Naive thymus-derived CD8-positive, alpha-beta T cell (primary cell): ENCODE measurements at regions not wholly inside any gene's neighbourhood (a gene's known extent, or its start where the extent isn't known, plus 50 kb on each side); places are given as distances from the start of the nearest gene placed in this dataset.
"Not testable (repeated sequence)": the region's sequence is repeated elsewhere in the genome, so short reads cannot be mapped to it uniquely, and the experiment has no call there.

Source experiments
- ATAC-seq, 2 donors: fragments of 150-1000 bp; cut with Tn5 transposase in 1 of 2; sonication (Bioruptor Pico), chemical (Tn5 transposase) in 1 of 2; 1 replicate in 1 of 2; 2 replicates in 1 of 2; pipeline ENCODE4 v1.10.0; 2021; ENCODE audit warnings: mild to moderate bottlenecking in 2 of 2, moderate library complexity in 2 of 2
- POLR2A ChIA-PET: fragments of 350-600 bp; sonication (Branson Sonifier 250); formaldehyde crosslinking; loops from one replicate; lab custom pipeline; 2021; ENCODE audit warnings: antibody characterized with exemption; lab: Charles Lee
- DNase-seq, 10 donors: peaks; one replicate each; pipeline versions ENCODE4 v3.0.0 to v3.0.0-alpha.2; 2020 to 2022
- H3K27ac Mint-ChIP-seq, 10 donors: one replicate each; pipeline ENCODE4 v1.8.0; 2020 to 2022; ENCODE audit warnings: mild to moderate bottlenecking in 10 of 10, mixed read lengths in 10 of 10, moderate library complexity in 4 of 10, inconsistent platforms in 1 of 10
- H3K27me3 Mint-ChIP-seq, 5 donors: one replicate each; pipeline ENCODE4 v1.8.0; 2021 to 2022; ENCODE audit warnings: mixed read lengths in 5 of 5
- H3K36me3 Mint-ChIP-seq, 3 donors: one replicate each; pipeline ENCODE4 v1.8.0; 2020 to 2022; ENCODE audit warnings: mixed read lengths in 3 of 3, mild to moderate bottlenecking in 2 of 3, inconsistent platforms in 1 of 3
- H3K4me1 Mint-ChIP-seq, 4 donors: one replicate each; pipeline ENCODE4 v1.8.0; 2021 to 2022; ENCODE audit warnings: mixed read lengths in 4 of 4
- H3K4me3 Mint-ChIP-seq, 10 donors: one replicate each; pipeline ENCODE4 v1.8.0; 2020 to 2022; ENCODE audit warnings: mild to moderate bottlenecking in 10 of 10, mixed read lengths in 10 of 10, moderate library complexity in 6 of 10, inconsistent platforms in 1 of 10
- H3K9me3 Mint-ChIP-seq, 9 donors: one replicate each; pipeline ENCODE4 v1.8.0; 2020 to 2022; ENCODE audit warnings: mixed read lengths in 9 of 9, mild to moderate bottlenecking in 3 of 9, inconsistent platforms in 1 of 9, moderate library complexity in 1 of 9

DNA sequence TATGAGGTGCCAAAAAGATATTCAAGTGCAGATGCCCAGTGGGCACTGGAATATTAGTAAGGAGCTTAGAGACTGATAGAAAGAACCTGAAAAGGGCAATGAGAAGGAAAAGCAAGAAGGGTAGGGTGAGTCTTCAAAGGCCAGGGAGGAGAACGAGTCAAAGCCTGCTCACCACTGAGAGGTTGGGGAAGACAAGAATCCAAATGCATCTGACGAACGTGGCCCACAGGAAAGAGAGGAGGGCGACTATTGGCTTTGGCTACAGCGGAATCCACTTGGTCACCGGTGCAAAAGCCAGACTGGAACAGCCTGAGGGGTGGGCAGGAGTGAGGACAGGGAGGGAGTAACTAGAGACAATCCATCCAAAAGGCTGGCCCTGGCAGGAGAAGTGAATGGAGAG, 216.7 kb upstream of the KLF14 start:
- Mint-ChIP-seq H3K36me3 (peaks cover 0 to 31% (median 2%) of the 10 kb centered on the region in 3 donors), H3K4me1 (peaks cover 25 to 64% (median 59%) of the 10 kb centered on the region in 4 donors), H3K27me3 (no peaks in the 10 kb centered on the region), H3K27ac (no peak overlapping the region), H3K9me3 (no peaks in the 10 kb centered on the region), H3K4me3 (no peak overlapping the region)
- POLR2A ChIA-PET = no interaction called here
- DNase-seq = no peak
- no peak for ATAC-seq

DNA sequence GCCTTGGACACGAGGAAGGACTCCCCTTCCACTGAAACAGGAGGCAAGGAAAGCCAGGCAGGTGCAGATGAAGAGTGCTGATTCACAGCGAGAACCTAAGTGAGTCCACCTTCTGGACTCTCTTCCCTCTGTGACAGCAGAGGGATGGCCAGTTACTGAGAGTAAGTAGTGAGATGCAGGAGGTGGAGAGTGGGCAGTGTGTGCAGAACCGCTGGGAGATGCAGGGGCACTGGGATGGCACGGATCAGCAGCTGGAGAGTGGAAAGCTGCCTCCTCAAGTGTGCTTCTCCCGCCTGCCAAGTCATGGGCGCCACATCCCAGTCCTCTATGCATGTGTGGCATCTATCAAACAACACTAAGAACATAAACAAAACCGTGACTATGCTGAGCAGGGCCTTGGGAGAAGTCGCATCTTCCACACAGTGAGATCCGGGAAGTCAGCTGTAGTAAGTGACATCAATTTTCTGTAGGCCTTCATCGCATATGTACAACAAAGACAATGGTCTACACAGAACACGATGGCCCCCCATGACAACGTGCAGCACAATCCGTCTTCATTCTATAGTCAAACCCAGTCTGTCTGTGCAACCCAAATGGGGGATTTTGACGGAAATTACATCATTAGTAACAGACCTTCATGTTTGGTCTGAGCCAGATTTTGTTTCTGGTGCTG, 217.4 kb upstream of the KLF14 start:
- Mint-ChIP-seq H3K4me3 (peak overlapping the region in 1 of 10 donors; percentile 2), H3K27me3 (no peaks in the 10 kb centered on the region), H3K27ac (no peak overlapping the region), H3K4me1 (peaks cover 28 to 64% (median 60%) of the 10 kb centered on the region in 4 donors), H3K9me3 (no peaks in the 10 kb centered on the region), H3K36me3 (peaks cover 0 to 32% (median 2%) of the 10 kb centered on the region in 3 donors)
- ATAC-seq = peak; percentile 21 to 29
- no peak for DNase-seq
- POLR2A ChIA-PET = interaction anchor here (1.3 kb wide), 1 partner anchor 31 kb away, joined by 4 read pairs; no protein-coding TSS in a partner anchor

DNA sequence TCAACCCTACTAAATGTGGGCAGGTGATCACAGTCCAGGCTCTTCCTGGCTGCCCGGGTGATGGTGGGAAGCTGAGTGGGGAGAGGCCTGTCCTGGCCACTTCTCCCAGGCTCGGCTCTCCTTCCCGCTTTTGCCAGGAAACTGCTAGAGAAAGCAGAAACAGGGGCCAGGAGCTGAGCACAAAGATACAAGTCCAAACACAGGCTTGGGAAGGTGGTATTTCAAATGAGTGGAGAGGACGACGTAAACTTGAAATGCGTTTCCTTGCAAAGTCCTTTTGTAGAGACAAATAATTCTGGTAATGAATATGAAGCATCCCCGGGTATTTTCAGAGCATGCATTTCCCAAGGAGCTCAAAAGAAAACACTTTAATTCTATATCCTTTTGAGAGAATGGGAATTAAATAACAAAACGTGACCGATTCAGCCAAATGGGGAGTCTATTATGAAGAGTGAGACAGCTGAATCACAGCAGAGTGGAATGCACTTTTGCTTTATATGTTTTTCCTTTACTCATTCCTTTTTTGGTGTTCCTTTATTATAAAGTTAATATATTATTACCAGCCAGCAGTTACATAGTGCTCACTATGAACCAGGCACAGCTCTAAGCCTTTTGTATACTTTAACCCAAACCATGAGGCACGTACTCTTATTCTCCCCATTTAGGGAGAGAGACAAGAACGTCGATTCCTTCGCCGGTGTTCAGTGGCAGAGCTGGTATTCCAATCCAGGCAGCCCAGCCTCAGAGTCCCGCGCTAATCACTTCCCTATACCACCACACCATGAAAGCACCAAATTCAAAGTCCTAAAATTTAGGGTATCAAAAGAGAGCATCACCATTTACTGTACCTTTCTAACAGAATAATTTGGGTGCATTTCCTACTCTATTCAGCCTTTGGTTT, 218.2 kb upstream of the KLF14 start:
- POLR2A ChIA-PET = interaction anchor here (1.3 kb wide), 1 partner anchor 30 kb away, joined by 4 read pairs; no protein-coding TSS in a partner anchor
- Mint-ChIP-seq H3K36me3 (peaks cover 0 to 32% (median 2%) of the 10 kb centered on the region in 3 donors), H3K27me3 (no peaks in the 10 kb centered on the region), H3K9me3 (no peaks in the 10 kb centered on the region), H3K4me1 (peaks cover 30 to 64% (median 61%) of the 10 kb centered on the region in 4 donors), H3K27ac (peak overlapping the region in 6 of 10 donors; percentile 16 to 85 (median 75)), H3K4me3 (peak overlapping the region in 3 of 10 donors; percentile 2 to 66 (median 3))
- ATAC-seq = no peak
- no peak for DNase-seq

DNA sequence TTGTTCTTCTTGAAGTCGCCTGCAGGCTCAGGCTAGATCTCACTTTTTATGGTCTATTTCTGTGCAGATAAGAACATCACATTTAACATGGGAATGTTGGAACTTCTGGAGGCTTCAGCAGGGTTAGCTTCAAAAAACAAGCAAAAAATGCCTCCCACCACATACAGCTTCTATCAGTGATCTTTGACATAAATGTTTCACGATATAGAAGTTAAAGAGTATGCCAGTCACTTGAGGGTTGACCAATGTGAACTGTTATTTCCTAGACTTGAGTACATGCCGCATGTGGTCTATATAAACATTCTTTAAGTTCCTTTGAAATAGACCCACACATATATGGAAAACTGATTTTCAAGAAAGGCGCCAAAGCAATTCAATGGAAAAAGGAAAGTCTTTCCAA, 219.2 kb upstream of the KLF14 start:
- H3K4me1 Mint-ChIP-seq = peaks cover 22 to 64% (median 62%) of the 10 kb centered on the region in 4 donors
- POLR2A ChIA-PET = no interaction called here
- no peaks in the 10 kb centered on the region for H3K27me3 Mint-ChIP-seq
- H3K9me3 Mint-ChIP-seq = no peaks in the 10 kb centered on the region
- H3K4me3 Mint-ChIP-seq = peak overlapping the region in 3 of 10 donors; percentile 16 to 37 (median 29)
- peak overlapping the region in 4 of 10 donors; percentile 13 to 84 (median 75) for H3K27ac Mint-ChIP-seq
- peaks cover 0 to 29% (median 2%) of the 10 kb centered on the region in 3 donors for H3K36me3 Mint-ChIP-seq
- ATAC-seq (no peak), DNase-seq (no peak)

DNA sequence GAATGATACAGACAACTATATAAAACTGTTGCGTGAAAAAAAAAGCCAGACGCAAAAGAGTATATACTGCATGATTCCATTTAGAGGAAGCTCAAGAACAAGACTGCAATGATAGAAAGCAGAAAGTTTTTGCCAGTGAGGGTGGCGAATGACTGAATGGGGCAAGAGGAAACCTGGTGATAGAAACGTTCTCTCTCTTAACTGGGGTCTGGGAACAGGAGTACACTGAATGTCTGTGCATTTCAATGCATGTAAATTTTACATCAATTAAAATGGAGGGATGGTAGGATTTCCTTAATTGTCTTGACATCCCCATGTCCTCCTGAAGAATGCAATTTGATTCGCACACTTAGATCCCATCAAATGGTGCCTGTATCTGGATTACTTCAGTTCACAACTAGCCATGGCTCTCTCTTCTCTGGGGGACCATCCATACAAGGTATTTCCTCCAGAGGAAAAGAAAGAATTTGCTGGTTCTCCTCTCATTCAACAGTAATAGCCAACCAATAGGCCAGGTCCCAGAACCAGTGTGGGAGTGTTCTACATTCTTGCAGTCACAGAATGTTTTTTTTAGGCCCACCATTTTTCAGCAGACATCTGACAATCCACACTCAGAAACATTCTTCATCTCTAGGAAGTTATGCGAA, 221.0 kb upstream of the KLF14 start:
- DNase-seq = no peak
- H3K36me3 Mint-ChIP-seq = peaks cover 0 to 42% (median 6%) of the 10 kb centered on the region in 3 donors
- POLR2A ChIA-PET = interaction anchor here (0.6 kb wide), 1 partner anchor 730 kb away, joined by 4 read pairs; no protein-coding TSS in a partner anchor
- peaks cover 22 to 74% (median 68%) of the 10 kb centered on the region in 4 donors for H3K4me1 Mint-ChIP-seq
- ATAC-seq = no peak
- H3K27me3 Mint-ChIP-seq = no peaks in the 10 kb centered on the region
- peak overlapping the region in 9 of 10 donors; percentile 3 to 94 (median 82) for H3K27ac Mint-ChIP-seq
- H3K4me3 Mint-ChIP-seq = peak overlapping the region in 4 of 10 donors; percentile 1 to 57 (median 22)
- no peaks in the 10 kb centered on the region for H3K9me3 Mint-ChIP-seq

DNA sequence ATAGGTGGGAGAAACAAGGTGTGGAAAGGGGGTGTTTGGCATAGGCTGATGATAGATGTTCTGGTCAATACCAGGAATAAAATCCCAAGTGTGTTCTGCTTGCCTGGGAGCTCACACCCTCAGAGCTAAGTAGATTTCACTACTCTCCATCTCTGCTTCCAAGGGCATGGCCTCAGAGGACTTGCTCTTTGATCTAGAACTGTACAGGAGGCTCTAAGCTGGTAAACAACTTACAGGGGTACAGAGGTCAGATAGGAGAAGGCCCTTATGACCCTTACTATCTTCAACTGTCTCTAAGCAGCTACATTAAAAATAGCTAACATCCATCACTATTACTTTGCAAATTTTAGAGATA, 221.5 kb upstream of the KLF14 start:
- Mint-ChIP-seq H3K4me1 (peaks cover 26 to 79% (median 73%) of the 10 kb centered on the region in 4 donors), H3K9me3 (no peaks in the 10 kb centered on the region), H3K4me3 (peak overlapping the region in 1 of 10 donors; percentile 1), H3K36me3 (peaks cover 4 to 44% (median 6%) of the 10 kb centered on the region in 3 donors), H3K27ac (peak overlapping the region in 9 of 10 donors; percentile 24 to 94 (median 88)), H3K27me3 (no peaks in the 10 kb centered on the region)
- POLR2A ChIA-PET = interaction anchor here (0.6 kb wide), 1 partner anchor 19 kb away, joined by 3 read pairs; no protein-coding TSS in a partner anchor
- no peak for DNase-seq
- no peak for ATAC-seq

DNA sequence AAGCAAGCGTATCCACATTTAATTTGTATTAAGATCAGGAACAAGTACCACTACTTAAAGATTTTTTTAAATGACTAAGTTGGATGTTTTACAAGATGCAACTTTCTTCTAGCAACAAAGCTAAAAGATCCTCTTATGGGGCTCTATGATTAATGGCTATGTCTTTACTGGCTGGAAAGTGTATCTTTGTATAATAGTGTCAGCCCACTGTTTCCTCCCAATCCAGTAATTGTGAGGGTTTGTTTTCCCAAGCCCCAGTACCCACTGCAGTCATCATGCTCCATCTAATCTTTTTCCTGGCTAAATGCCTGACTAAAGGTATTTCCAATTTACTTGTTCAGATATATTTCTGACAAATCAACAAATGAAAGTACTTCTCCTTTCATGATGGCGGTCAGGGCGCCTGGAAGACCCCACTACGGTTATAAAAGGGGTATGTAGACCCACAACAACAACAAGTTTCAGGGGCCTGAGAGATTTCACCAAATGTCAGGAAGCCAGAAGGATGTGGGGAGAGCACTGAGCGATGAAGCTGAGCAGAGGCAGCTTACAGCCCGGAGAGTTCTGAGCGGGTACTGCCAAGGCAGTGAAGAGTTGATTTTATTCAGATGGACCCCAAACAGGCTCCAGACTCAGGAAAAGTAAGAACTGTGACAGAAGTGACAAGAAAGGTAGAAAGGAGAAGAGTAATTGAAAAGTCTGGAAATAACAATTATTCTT, 222.6 kb upstream of the KLF14 start:
- DNase-seq (peak in 2 of 10 donors; percentile 11 to 13), ATAC-seq (peak; percentile 15 to 22)
- Mint-ChIP-seq H3K27ac (peak overlapping the region in 9 of 10 donors; percentile 84 to 96 (median 92)), H3K4me3 (peak overlapping the region; percentile 58 to 86 (median 70)), H3K4me1 (peaks cover 31 to 90% (median 84%) of the 10 kb centered on the region in 4 donors), H3K27me3 (no peaks in the 10 kb centered on the region), H3K36me3 (peaks cover 5 to 44% (median 10%) of the 10 kb centered on the region in 3 donors), H3K9me3 (no peaks in the 10 kb centered on the region)
- POLR2A ChIA-PET = no interaction called here

DNA sequence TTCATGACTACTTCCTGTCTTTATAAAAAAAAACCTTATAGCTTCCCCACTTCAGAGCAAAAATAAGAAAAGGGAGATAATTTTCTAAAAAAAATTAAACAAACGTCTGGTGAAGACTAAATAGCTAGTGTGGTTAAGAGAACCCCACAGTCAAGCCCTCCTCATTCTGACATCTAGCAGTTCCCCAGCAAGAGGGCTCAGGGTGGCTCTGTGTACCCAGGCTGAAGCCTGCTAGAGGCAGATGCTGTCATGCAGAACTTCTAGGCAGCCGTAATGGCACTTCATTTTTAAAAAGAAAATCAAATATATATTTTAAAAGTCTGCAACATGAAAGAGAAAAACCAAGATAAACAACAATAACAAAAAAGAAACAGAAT, 223.1 kb upstream of the KLF14 start:
- H3K4me1 Mint-ChIP-seq = peaks cover 34 to 95% (median 89%) of the 10 kb centered on the region in 4 donors
- ATAC-seq = peak; percentile 40 to 49

DNA sequence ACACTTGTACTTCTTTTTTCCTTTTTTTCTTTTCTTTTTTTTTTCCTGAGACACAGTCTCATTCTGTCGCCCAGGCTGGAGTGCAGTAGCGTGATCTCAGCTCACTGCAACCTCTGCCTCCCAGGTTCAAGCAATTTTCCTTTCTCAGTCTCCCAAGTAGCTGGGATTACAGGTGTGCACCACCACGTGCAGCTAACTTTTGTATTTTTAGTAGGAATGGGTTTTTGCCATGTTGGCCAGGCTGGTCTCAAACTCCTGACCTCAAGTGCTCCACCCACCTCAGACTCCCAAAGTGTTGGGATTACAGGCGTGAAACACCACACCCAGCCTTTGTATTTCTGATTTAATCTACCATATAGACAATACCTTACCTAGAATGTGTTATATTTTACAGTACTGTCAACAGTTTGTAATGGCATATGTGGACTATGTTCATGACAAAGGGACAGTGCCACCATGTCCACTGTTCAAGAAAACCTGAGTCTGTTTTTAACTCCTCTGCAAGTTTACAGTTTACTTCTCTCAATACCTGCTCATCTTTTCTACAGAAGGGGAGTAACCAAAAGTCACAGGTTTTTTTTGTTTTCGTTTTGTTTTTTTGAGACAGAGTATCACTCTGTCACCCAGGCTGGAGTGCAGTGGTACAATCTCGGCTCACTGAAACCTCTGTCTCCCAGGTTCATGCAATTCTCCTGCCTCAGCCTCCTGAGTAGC, 223.9 kb upstream of the KLF14 start:
- H3K9me3 Mint-ChIP-seq, POLR2A ChIA-PET, ATAC-seq, H3K27me3 Mint-ChIP-seq, DNase-seq: not testable (repeated sequence)
- peaks cover 36 to 98% (median 92%) of the 10 kb centered on the region in 4 donors for H3K4me1 Mint-ChIP-seq
- peak overlapping the region in 8 of 10 donors; percentile 63 to 94 (median 87) for H3K27ac Mint-ChIP-seq
- H3K4me3 Mint-ChIP-seq = peak overlapping the region in 9 of 10 donors; percentile 39 to 86 (median 58)
- peaks cover 5 to 47% (median 8%) of the 10 kb centered on the region in 3 donors for H3K36me3 Mint-ChIP-seq

More for the DNA sequence above, 223.1 kb upstream of the KLF14 start:
- DNase-seq = peak in 4 of 10 donors; percentile 16 to 41 (median 28)
- no peaks in the 10 kb centered on the region for H3K27me3 Mint-ChIP-seq
- H3K9me3 Mint-ChIP-seq = no peaks in the 10 kb centered on the region
- H3K4me3 Mint-ChIP-seq = peak overlapping the region; percentile 58 to 86 (median 70)
- peak overlapping the region in 9 of 10 donors; percentile 84 to 96 (median 92) for H3K27ac Mint-ChIP-seq
- H3K36me3 Mint-ChIP-seq = peaks cover 5 to 48% (median 10%) of the 10 kb centered on the region in 3 donors
- POLR2A ChIA-PET = no interaction called here

DNA sequence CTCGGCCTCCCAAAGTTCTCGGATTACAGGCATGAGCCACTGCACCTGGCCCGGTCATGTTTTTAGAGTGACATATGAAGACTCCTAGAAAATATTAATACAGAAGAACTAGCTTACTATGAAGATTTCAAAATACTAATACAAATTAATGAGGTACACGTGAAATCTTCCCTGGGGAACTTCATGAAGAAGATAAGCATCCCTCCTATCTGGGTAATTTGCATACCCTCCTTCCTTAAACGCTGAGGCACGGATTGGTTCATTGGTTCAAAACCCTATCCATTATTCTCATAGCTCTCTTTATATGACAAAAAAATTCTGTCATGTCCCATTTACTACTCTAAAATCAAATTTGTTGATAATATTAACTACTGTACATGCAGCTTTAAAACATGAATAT, 224.8 kb upstream of the KLF14 start:
- POLR2A ChIA-PET = interaction anchor here (0.9 kb wide), 1 partner anchor 29 kb away, joined by 4 read pairs; no protein-coding TSS in a partner anchor
- Mint-ChIP-seq H3K4me1 (peaks cover 33 to 97% (median 87%) of the 10 kb centered on the region in 4 donors), H3K27me3 (no peaks in the 10 kb centered on the region), H3K36me3 (peaks cover 5 to 41% (median 8%) of the 10 kb centered on the region in 3 donors), H3K9me3 (no peaks in the 10 kb centered on the region), H3K27ac (peak overlapping the region in 7 of 10 donors; percentile 4 to 94 (median 72)), H3K4me3 (peak overlapping the region in 9 of 10 donors; percentile 16 to 76 (median 52))
- ATAC-seq (no peak), DNase-seq (no peak)

DNA sequence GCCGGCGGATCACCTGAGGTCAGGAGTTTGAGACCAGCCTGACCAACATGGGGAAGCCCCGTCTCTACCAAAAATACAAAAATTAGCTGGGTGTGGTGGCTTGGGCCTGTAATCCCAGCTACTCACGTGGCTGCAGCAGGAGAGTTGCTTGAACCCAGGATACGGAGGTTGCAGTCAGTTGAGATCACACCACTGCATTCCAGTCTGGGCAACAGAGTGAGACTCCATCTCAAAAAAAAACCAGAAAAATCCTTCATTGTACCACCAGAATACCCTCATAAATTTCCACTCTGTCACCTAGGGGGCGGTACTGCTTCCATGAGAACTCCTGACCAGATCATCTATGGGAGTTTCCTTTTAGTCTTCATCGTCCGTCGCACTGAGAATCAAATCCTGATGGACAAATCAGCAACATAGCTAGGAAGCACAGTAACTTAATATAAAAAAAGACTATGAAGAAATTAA, 225.8 kb upstream of the KLF14 start:
- H3K4me1 Mint-ChIP-seq = peaks cover 31 to 88% (median 78%) of the 10 kb centered on the region in 4 donors
- H3K9me3 Mint-ChIP-seq = no peaks in the 10 kb centered on the region
- DNase-seq (no peak), ATAC-seq (no peak)
- H3K36me3 Mint-ChIP-seq = peaks cover 5 to 33% (median 8%) of the 10 kb centered on the region in 3 donors
- peak overlapping the region; percentile 44 to 91 (median 81) for H3K4me3 Mint-ChIP-seq
- peak overlapping the region in 8 of 10 donors; percentile 69 to 98 (median 92) for H3K27ac Mint-ChIP-seq
- POLR2A ChIA-PET = interaction anchor here (1.0 kb wide), 1 partner anchor 15 kb away, joined by 3 read pairs; no protein-coding TSS in a partner anchor
- no peaks in the 10 kb centered on the region for H3K27me3 Mint-ChIP-seq
